DMS 273 (cell line): ENCODE measurements at regions not wholly inside any gene's neighbourhood (a gene's known extent, or its start where the extent isn't known, plus 50 kb on each side); places are given as distances from the start of the nearest gene placed in this dataset.
"Not testable (repeated sequence)": the region's sequence is repeated elsewhere in the genome, so short reads cannot be mapped to it uniquely, and the experiment has no call there.

Source experiments
- DNase-seq: peaks from one replicate; lab custom pipeline; 2025; ENCODE audit not compliant: unreplicated experiment; lab: John Stamatoyannopoulos, UW

GRCh38 chr2:75327334-75327733, 128.0 kb upstream of the TACR1 start:
- DNase-seq, result no peak

GRCh38 chr2:75326645-75327044, 127.3 kb upstream of the TACR1 start:
- no peak for DNase-seq

- no peak for DNase-seq
Observed at GRCh38 chr2:75325594-75325993, 126.3 kb upstream of the TACR1 start.

GRCh38 chr2:75324861-75325284, 125.6 kb upstream of the TACR1 start:
- DNase-seq, result no peak

- no peak for DNase-seq
Observed at GRCh38 chr2:75324141-75324540, 124.8 kb upstream of the TACR1 start.

DNA sequence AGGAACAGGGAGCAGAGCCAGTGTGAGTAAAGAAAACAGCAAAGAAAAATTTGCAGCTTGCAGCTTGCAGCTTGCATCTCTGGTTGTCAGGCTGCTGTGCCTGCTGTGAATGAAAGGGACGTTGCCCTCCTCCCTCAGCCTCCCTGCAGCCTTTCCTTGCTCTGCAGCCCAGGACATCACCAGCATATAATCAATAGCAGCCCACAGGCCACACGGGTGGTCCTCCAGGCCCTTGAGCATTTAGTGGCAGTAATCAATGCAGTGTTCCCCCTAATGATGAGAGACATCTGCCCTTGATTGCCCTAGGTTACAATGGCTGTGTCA, 122.2 kb upstream of the TACR1 start:
- no peak for DNase-seq

- no peak for DNase-seq
Observed at GRCh38 chr2:75320898-75321598, 121.7 kb upstream of the TACR1 start.

- DNase-seq, result no peak
Observed at GRCh38 chr2:75319951-75320350, 120.6 kb upstream of the TACR1 start.

GRCh38 chr2:75317802-75318201, 118.5 kb upstream of the TACR1 start:
- DNase-seq, result no peak

DNA sequence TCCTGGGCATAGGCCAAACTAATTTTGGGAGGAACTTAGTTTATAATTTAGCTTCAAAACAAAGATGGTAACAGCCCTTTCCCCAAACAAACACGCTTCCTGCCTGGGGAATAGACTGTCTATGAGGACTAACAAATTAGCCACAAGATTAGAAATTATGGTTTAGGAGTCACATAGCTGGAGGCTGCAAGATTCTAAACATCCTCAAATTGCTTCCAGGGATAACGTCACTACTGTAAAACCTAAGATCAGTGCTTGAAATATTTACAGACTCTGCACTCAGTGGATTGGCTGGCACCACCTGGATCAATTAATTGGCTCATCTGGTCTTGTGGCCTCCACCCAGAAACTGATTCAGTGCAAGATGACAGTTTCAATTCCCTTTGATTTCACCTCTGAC, 118.0 kb upstream of the TACR1 start:
- DNase-seq, result no peak

DNA sequence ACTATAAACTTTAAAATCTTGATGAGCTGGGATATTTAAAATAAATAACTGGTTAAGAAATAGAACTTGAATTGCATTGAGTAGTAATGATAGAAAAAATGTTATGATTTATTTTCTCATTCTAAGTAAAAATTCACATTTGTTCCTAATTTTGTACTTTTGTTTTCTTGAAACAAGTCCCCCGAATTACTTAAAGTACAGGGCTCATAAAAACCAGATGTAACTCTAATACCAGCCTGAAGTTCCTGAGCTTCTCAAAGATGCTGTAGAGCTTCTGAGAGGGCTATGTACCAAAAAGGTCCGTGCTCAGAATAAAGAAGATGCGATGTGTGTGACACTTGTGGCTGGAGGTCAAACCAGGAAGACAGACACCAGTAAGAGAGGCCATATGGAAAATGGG, 116.1 kb upstream of the TACR1 start:
- DNase-seq, result no peak

DNA sequence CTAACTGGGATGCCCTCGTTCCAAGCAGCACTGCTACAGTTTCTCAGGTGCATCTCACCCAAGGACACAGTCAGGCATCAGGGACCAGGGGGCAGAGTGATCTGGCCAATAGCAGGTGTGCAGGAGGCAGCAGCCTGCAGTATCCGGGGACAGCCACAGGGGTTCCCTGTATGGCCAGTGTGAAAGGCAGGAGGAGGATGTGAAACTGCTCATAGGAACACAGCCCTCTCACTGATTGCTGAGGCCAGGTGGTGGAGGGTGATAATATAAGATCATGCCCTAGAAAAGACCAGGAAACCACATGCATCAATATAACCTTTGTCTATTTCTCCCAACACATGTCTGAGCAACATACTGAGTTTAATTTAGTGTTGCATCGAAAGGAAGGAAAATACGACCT, 112.7 kb upstream of the TACR1 start:
- peak; percentile 28 for DNase-seq

DNA sequence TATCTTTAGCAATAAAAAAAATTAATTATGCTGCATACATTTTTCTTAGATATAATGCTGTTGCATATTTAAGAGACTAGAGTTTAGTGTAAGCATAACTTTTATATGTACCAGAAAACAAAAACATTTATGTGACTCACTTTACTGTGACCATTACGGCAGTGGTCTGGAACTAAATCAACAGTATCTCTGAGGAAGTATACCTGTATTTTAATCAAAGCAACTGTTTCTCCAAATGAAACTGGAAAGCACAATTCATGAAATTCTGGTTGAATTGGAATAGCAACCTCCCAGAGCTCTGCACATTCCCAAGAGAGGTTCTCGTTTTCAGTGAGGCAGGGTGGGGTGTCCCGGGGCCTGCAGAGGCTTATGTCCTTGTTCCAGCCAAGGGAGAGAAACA, 112.2 kb upstream of the TACR1 start:
- DNase-seq, result no peak

GRCh38 chr2:75310876-75311275, 111.6 kb upstream of the TACR1 start:
- no peak for DNase-seq

DNA sequence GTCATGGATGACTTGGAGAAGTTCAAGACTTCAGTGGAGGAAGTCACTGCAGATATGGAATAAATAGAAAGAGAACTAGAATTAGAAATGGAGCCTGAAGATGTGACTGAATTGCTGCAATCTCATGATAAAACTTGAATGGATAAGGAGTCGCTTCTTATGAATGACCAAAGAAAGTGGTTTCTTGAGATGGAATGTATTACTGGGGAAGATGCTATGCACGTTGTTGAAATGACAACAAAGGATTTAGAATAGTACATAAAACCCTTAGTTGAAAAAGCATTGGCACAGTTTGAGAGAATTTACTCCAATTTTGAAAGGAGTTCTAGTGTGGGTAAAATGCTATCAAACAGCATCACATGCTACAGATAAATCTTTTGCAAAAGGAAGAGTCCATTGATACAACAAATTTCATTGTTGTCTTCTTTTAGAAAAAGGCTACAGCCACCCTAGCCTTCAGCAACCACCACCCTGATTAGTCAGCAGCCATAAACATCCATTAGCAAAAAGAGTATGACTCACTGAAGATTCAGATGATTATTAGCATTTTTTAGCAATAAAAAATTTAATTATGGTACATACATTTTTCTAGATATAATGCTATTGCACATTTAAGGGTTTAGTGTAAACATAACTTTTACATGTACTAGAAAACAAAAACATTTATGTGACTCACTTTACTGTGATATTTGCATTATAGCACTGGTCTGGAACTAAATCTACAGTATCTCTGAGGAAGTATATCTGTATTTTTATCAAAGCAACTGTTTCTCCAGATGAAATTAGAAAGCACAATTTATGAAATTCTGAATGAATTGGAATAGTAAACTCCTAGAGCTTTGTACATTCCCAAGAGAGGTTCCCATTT, 110.5 kb upstream of the TACR1 start:
- DNase-seq, result no peak

DNA sequence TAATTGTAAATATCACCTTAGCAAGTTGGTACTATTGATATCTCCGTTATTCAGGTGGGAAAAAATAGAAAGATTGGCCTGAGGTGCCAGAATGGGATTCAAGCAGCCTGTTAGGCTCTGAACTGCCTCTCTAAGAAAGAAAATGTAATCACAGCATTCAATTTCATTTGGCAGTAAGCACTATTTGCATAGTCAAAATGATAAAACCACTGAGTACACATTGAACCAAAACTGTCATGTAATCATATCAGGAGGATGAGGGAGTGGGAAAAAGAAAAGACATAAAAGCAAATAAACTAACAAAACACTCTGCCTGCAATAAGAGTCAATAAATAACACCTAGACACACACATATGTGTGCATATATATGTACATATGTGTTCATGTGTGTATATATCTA, 103.9 kb upstream of the TACR1 start:
- no peak for DNase-seq

GRCh38 chr2:75294362-75294761, 95.0 kb upstream of the TACR1 start:
- no peak for DNase-seq

- DNase-seq, result no peak
Observed at GRCh38 chr2:75292826-75293225, 93.5 kb upstream of the TACR1 start.

DNA sequence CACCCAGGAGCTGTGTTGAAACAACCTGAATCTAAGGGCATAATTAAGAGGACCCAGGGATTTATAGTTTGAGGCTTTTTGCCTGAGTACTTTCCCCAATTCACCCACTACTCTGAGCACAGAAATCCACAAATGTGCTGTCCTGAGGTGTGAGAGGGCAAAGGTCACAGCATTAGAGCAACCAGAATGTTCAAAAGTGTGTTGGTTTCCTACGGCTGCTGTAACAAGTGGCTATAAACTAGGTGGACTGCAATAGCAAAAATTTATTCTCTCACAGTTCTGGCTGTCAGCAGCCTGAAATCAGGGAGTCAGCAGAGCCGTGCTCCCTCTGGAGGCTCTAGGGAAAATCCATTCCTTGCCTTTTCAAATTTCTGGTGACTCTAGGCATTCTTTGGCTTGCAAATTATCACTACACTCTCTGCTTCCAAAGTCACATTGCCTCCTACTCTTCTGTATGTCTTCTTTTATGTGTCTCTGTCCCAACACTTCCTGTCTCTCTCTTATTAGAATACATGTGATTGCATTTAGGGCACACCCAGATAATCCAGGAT, 91.4 kb upstream of the TACR1 start:
- DNase-seq, result peak; percentile 12

DNA sequence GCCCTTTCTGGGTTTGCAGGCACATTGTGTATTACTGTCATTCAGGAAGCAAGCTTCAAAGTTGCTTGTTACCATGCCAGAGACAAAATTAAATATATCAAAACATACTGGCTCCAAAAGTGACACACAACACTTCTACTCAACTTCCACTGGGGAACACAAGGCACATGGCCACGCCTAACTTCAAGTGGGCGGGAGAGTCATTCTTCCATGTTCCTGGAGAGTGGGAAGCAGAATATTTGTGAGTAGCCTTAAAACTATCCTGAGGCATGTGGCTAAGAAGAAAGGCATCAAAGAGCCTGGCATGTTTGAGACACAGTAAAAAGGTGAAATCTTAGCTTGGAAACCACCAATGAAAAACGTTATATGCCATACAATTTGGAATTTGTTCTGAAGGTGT, 90.5 kb upstream of the TACR1 start:
- DNase-seq, result no peak

- DNase-seq, result not testable (repeated sequence)
Observed at GRCh38 chr2:75289178-75289577, 89.9 kb upstream of the TACR1 start.

DNA sequence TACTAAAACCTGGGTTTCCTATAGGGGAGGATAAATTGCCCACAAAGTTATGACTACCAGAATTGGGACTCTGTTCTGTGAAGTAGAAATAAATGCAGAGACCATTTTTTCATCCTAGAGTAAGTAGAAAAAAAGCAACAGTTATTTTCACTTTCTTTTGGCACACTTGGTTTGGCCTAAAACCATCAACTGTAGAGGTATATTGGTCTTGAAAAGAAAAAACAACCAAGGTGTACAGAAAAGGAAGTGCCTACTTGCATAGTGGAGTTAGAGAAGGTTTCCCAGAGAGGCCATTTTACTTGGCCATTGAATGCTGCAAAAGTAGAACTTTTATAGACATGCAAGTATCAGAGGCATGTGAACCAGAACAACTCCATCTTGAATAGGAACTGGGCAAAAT, 89.4 kb upstream of the TACR1 start:
- DNase-seq, result no peak
